Liver (tissue), 8 donors: ENCODE measurements at regions not wholly inside any gene's neighbourhood (a gene's known extent, or its start where the extent isn't known, plus 50 kb on each side); places are given as distances from the start of the nearest gene placed in this dataset.

Experiments
- DNase-seq: peaks from one replicate; pipeline ENCODE4 v3.0.0-alpha.2; 2017; ENCODE audit warnings: low spot score
- H3K27ac ChIP-seq, 2 donors: one replicate each; pipeline ENCODE4 v1.7.0; 2013; ENCODE audit warnings: inconsistent platforms in 2 of 2, low read length in 2 of 2, control low read depth in 1 of 2, low read depth in 1 of 2, mild to moderate bottlenecking in 1 of 2
- H3K27me3 ChIP-seq, 4 donors: one replicate each; pipeline versions ENCODE4 v1.6.1 to v1.7.0; 2013; ENCODE audit warnings: low read length in 3 of 4, inconsistent platforms in 1 of 4, mild to moderate bottlenecking in 1 of 4, moderate library complexity in 1 of 4; ENCODE audit not compliant: control insufficient read depth in 4 of 4, insufficient read depth in 4 of 4
- H3K36me3 ChIP-seq, 4 donors: one replicate each; pipeline versions ENCODE4 v1.6.1 to v1.7.0; 2013; ENCODE audit warnings: low read length in 3 of 4, mild to moderate bottlenecking in 3 of 4, low read depth in 1 of 4, moderate library complexity in 1 of 4; ENCODE audit not compliant: control insufficient read depth in 4 of 4, insufficient read depth in 3 of 4
- H3K4me1 ChIP-seq, 4 donors: one replicate each; pipeline versions ENCODE4 v1.6.1 to v1.7.0; 2013; ENCODE audit warnings: low read length in 3 of 4, mild to moderate bottlenecking in 3 of 4, moderate library complexity in 1 of 4; ENCODE audit not compliant: control insufficient read depth in 4 of 4, insufficient read depth in 4 of 4
- H3K4me3 ChIP-seq, 3 donors: one replicate each; pipeline versions ENCODE4 v1.6.1 to v1.7.0; 2013; ENCODE audit warnings: low read length in 3 of 3, control low read depth in 1 of 3, low read depth in 1 of 3, mild to moderate bottlenecking in 1 of 3
- H3K9ac ChIP-seq, 2 donors: one replicate each; pipeline ENCODE4 v1.7.0; 2013; ENCODE audit warnings: low read length in 2 of 2, mild to moderate bottlenecking in 2 of 2, moderate library complexity in 2 of 2, control low read depth in 1 of 2, low read depth in 1 of 2
- H3K9me3 ChIP-seq, 4 donors: one replicate each; pipeline versions ENCODE4 v1.6.1 to v1.7.0; 2013; ENCODE audit warnings: low read length in 3 of 4; ENCODE audit not compliant: control insufficient read depth in 4 of 4
- EGR1 ChIP-seq, 2 donors: IDR thresholded peaks; 2 replicates each; pipeline ENCODE4 v1.6.1; 2016 to 2018; ENCODE audit warnings: antibody characterized with exemption in 2 of 2, low read depth in 2 of 2
- FOXA1 ChIP-seq: IDR thresholded peaks from 2 replicates; pipeline ENCODE4 v1.6.1; 2016; ENCODE audit warnings: antibody characterized with exemption
- FOXA2 ChIP-seq: IDR thresholded peaks from 2 replicates; pipeline ENCODE4 v1.6.1; 2016; ENCODE audit warnings: antibody characterized with exemption
- GABPA ChIP-seq, 2 donors: IDR thresholded peaks in 1 of 2; conservative IDR thresholded peaks in 1 of 2; 2 replicates each; pipeline ENCODE4 v1.6.1; 2016; ENCODE audit warnings: antibody characterized with exemption in 2 of 2, mild to moderate bottlenecking in 1 of 2, moderate library complexity in 1 of 2
- HNF4A ChIP-seq, 2 donors: conservative IDR thresholded peaks; 2 replicates each; pipeline ENCODE4 v1.6.1; 2016; ENCODE audit warnings: antibody characterized with exemption in 2 of 2, mild to moderate bottlenecking in 2 of 2
- HNF4G ChIP-seq: IDR thresholded peaks from 2 replicates; pipeline ENCODE4 v1.6.1; 2016; ENCODE audit warnings: antibody characterized with exemption
- JUND ChIP-seq, 2 donors: IDR thresholded peaks; 2 replicates each; pipeline ENCODE4 v1.6.1; 2016; ENCODE audit warnings: antibody characterized with exemption in 2 of 2
- NR2F2 ChIP-seq: IDR thresholded peaks from 2 replicates; pipeline ENCODE4 v1.6.1; 2016; ENCODE audit warnings: antibody characterized with exemption
- RAD21 ChIP-seq, 2 donors: IDR thresholded peaks; 2 replicates each; pipeline ENCODE4 v1.6.1; 2016; ENCODE audit warnings: antibody characterized with exemption in 2 of 2, mild to moderate bottlenecking in 2 of 2
- RXRA ChIP-seq, 2 donors: IDR thresholded peaks; 2 replicates each; pipeline ENCODE4 v1.6.1; 2017 to 2018; ENCODE audit warnings: antibody characterized with exemption in 2 of 2, mild to moderate bottlenecking in 1 of 2
- SP1 ChIP-seq: IDR thresholded peaks from 2 replicates; pipeline ENCODE4 v1.6.1; 2018; ENCODE audit warnings: antibody characterized with exemption, mild to moderate bottlenecking
- TAF1 ChIP-seq: conservative IDR thresholded peaks from 2 replicates; pipeline ENCODE4 v1.6.1; 2016; ENCODE audit warnings: antibody characterized with exemption, mild to moderate bottlenecking
- YY1 ChIP-seq: IDR thresholded peaks from 2 replicates; pipeline ENCODE4 v1.6.1; 2016; ENCODE audit warnings: antibody characterized with exemption, mild to moderate bottlenecking
- WGBS: extraction: QIAGEN DNeasy Blood & Tissue Kit; methylation state at CpG from one replicate; pipeline ENCODE4 v1.1.7; 2013; 5-methylcytosine and 5-hydroxymethylcytosine counted together
- TF ChIP-seq, protein P1 (sequence below): IDR thresholded peaks from 2 replicates; pipeline ENCODE4 v1.6.1; 2016; ENCODE audit warnings: antibody characterized with exemption, mild to moderate bottlenecking
- TF ChIP-seq, protein P2 (sequence below): IDR thresholded peaks from 2 replicates; pipeline ENCODE4 v1.6.1; 2016; ENCODE audit warnings: antibody characterized with exemption
- TF ChIP-seq, protein P3 (sequence below): IDR thresholded peaks from 2 replicates; pipeline ENCODE4 v1.6.1; 2016; ENCODE audit warnings: antibody characterized with exemption
- TF ChIP-seq, protein P4 (sequence below): fragments of 150-350 bp; IDR thresholded peaks from 2 replicates; pipeline ENCODE4 v1.5.1; 2017; ENCODE audit warnings: improper control_type of control experiment, low read depth, low read length; ENCODE audit not compliant: missing input control
- TF ChIP-seq, protein P5 (sequence below): IDR thresholded peaks from 2 replicates; pipeline ENCODE4 v1.6.1; 2016; ENCODE audit warnings: antibody characterized with exemption
- donor health status: healthy.
- donor health status: healthy.
- donor health status: healthy.
- donor health status: healthy.
- donor health status: healthy.

DNA sequence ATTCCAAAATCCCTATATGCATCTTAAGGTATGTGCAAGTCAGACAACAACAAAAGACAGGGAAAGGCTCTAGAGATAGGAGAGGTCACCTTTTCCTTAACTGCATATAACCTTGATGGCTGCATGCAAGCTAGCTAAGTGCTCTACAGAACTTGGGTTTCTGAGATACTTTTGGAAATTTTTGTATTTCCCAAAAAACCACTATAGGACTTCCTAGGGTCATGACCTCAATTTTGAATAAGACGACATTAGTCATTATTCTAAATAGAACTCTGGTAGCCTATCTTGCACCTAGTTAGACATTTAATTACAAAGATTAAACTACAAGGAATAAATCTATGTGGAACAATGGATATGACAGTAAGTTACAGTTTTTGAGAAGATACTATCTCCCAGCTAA, 309.3 kb downstream of the BCAT1 start:
- H3K9ac ChIP-seq: no peak overlapping the region
- H3K36me3 ChIP-seq: no peaks in the 10 kb centered on the region
- DNase-seq: no peak
- no peak overlapping the region for H3K4me3 ChIP-seq
- WGBS: 44% methylated on average over 1 of the region's 1 CpG
- H3K4me1 ChIP-seq: no peaks in the 10 kb centered on the region
- no peaks in the 10 kb centered on the region for H3K9me3 ChIP-seq
- no peak overlapping the region for H3K27ac ChIP-seq
- TF ChIP-seq FOXA1 (no peak), RXRA (IDR thresholded peaks at IDR 0.05) (no peak), TAF1 (no peak), HNF4G (no peak), RAD21 (IDR thresholded peaks at IDR 0.05) (no peak), JUND (IDR thresholded peaks at IDR 0.05) (no peak), EGR1 (IDR thresholded peaks at IDR 0.05; ENCODE audit: low read depth in 2 of 2) (no peak), FOXA2 (no peak), HNF4A (conservative IDR thresholded peaks at IDR 0.05) (no peak), YY1 (no peak), GABPA (IDR thresholded peaks at IDR 0.05 in 1 of 2, conservative IDR thresholded peaks at IDR 0.05 in 1 of 2) (no peak), NR2F2 (no peak), SP1 (no peak)
- TF ChIP-seq, protein P1, sequence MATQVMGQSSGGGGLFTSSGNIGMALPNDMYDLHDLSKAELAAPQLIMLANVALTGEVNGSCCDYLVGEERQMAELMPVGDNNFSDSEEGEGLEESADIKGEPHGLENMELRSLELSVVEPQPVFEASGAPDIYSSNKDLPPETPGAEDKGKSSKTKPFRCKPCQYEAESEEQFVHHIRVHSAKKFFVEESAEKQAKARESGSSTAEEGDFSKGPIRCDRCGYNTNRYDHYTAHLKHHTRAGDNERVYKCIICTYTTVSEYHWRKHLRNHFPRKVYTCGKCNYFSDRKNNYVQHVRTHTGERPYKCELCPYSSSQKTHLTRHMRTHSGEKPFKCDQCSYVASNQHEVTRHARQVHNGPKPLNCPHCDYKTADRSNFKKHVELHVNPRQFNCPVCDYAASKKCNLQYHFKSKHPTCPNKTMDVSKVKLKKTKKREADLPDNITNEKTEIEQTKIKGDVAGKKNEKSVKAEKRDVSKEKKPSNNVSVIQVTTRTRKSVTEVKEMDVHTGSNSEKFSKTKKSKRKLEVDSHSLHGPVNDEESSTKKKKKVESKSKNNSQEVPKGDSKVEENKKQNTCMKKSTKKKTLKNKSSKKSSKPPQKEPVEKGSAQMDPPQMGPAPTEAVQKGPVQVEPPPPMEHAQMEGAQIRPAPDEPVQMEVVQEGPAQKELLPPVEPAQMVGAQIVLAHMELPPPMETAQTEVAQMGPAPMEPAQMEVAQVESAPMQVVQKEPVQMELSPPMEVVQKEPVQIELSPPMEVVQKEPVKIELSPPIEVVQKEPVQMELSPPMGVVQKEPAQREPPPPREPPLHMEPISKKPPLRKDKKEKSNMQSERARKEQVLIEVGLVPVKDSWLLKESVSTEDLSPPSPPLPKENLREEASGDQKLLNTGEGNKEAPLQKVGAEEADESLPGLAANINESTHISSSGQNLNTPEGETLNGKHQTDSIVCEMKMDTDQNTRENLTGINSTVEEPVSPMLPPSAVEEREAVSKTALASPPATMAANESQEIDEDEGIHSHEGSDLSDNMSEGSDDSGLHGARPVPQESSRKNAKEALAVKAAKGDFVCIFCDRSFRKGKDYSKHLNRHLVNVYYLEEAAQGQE: no peak
- TF ChIP-seq, protein P2, sequence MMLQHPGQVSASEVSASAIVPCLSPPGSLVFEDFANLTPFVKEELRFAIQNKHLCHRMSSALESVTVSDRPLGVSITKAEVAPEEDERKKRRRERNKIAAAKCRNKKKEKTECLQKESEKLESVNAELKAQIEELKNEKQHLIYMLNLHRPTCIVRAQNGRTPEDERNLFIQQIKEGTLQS: no peak
- TF ChIP-seq, protein P3, sequence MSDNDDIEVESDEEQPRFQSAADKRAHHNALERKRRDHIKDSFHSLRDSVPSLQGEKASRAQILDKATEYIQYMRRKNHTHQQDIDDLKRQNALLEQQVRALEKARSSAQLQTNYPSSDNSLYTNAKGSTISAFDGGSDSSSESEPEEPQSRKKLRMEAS: no peak
- TF ChIP-seq, protein P4, sequence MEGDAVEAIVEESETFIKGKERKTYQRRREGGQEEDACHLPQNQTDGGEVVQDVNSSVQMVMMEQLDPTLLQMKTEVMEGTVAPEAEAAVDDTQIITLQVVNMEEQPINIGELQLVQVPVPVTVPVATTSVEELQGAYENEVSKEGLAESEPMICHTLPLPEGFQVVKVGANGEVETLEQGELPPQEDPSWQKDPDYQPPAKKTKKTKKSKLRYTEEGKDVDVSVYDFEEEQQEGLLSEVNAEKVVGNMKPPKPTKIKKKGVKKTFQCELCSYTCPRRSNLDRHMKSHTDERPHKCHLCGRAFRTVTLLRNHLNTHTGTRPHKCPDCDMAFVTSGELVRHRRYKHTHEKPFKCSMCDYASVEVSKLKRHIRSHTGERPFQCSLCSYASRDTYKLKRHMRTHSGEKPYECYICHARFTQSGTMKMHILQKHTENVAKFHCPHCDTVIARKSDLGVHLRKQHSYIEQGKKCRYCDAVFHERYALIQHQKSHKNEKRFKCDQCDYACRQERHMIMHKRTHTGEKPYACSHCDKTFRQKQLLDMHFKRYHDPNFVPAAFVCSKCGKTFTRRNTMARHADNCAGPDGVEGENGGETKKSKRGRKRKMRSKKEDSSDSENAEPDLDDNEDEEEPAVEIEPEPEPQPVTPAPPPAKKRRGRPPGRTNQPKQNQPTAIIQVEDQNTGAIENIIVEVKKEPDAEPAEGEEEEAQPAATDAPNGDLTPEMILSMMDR: no peak
- TF ChIP-seq, protein P5, sequence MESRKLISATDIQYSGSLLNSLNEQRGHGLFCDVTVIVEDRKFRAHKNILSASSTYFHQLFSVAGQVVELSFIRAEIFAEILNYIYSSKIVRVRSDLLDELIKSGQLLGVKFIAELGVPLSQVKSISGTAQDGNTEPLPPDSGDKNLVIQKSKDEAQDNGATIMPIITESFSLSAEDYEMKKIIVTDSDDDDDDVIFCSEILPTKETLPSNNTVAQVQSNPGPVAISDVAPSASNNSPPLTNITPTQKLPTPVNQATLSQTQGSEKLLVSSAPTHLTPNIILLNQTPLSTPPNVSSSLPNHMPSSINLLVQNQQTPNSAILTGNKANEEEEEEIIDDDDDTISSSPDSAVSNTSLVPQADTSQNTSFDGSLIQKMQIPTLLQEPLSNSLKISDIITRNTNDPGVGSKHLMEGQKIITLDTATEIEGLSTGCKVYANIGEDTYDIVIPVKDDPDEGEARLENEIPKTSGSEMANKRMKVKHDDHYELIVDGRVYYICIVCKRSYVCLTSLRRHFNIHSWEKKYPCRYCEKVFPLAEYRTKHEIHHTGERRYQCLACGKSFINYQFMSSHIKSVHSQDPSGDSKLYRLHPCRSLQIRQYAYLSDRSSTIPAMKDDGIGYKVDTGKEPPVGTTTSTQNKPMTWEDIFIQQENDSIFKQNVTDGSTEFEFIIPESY: no peak
- H3K27me3 ChIP-seq: no peaks in the 10 kb centered on the region

DNA sequence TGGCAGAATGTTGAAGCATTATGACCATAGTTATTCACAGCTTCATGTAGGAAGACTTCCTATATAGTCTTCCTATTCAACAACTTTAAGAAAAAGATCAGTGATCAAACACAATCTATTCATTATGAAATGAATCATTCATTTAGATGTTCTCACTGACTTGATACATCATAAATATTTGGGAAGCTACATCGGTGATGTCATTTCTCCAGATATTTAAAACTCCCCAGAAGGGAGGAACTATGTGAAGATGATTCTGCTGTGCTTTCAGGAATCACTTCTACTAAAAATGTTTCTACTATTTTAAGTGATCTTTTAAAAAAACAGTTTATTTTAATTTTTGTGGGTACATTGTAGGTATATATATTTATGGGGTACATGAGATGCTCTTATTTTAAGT, 316.4 kb downstream of the BCAT1 start:
- H3K27me3 ChIP-seq: no peaks in the 10 kb centered on the region
- H3K4me3 ChIP-seq: no peak overlapping the region
- no peak for DNase-seq
- no peak overlapping the region for H3K27ac ChIP-seq
- H3K4me1 ChIP-seq: no peaks in the 10 kb centered on the region
- no peak overlapping the region for H3K9ac ChIP-seq
- H3K36me3 ChIP-seq: no peaks in the 10 kb centered on the region
- TF ChIP-seq JUND (IDR thresholded peaks at IDR 0.05): no peak
- TF ChIP-seq GABPA (IDR thresholded peaks at IDR 0.05 in 1 of 2, conservative IDR thresholded peaks at IDR 0.05 in 1 of 2): no peak
- TF ChIP-seq, protein P4: no peak
- TF ChIP-seq NR2F2: no peak
- no peak for TF ChIP-seq FOXA1
- TF ChIP-seq, protein P3: no peak
- TF ChIP-seq HNF4G: no peak
- no peak for TF ChIP-seq FOXA2
- TF ChIP-seq, protein P5: no peak
- TF ChIP-seq YY1: no peak
- no peak for TF ChIP-seq RXRA (IDR thresholded peaks at IDR 0.05)
- WGBS: 87% methylated on average over 1 of the region's 1 CpG
- H3K9me3 ChIP-seq: no peaks in the 10 kb centered on the region
